OCI-LY3 (cell line): ENCODE measurements at regions not wholly inside any gene's neighbourhood (a gene's known extent, or its start where the extent isn't known, plus 50 kb on each side); places are given as distances from the start of the nearest gene placed in this dataset.

ENCODE experiments used
- H2AFZ ChIP-seq: fragments of 200-600, 300-600 bp; shearing (Covaris generic); 2 replicates; pipeline ENCODE4 v1.6.0; 2014; ENCODE audit warnings: antibody characterized with exemption, low read depth, low read length
- H3K27ac ChIP-seq: fragments of 200-600, 300-600 bp; sonication (generic); 2 replicates; pipeline ENCODE4 v1.5.1; 2014; ENCODE audit warnings: mild to moderate bottlenecking, low read length, moderate library complexity, mixed read lengths
- H3K27me3 ChIP-seq: fragments of 200-600, 300-600 bp; sonication (generic); 2 replicates; pipeline ENCODE4 v1.6.1; 2014; ENCODE audit warnings: low read depth, low read length, mixed read lengths
- H3K36me3 ChIP-seq: fragments of 200-600, 300-600 bp; sonication (generic); replicated peaks from 2 replicates; pipeline ENCODE3; 2014; ENCODE audit warnings: low read depth, low read length, mixed read lengths
- H3K4me1 ChIP-seq: fragments of 300-600, 200-600 bp; sonication (generic); 2 replicates; pipeline ENCODE4 v1.6.1; 2014; ENCODE audit warnings: low read length, mixed read lengths
- H3K4me2 ChIP-seq: fragments of 200-600, 300-600 bp; sonication (generic); 2 replicates; pipeline ENCODE4 v1.6.1; 2014; ENCODE audit warnings: low read length, mixed read lengths
- H3K4me3 ChIP-seq: fragments of 300-600, 200-600 bp; sonication (generic); 2 replicates; pipeline ENCODE4 v1.5.1; 2014; ENCODE audit warnings: antibody characterized with exemption, mild to moderate bottlenecking, low read length, moderate library complexity
- H3K79me2 ChIP-seq: fragments of 300-600, 200-600 bp; shearing (Covaris generic); 2 replicates; pipeline ENCODE4 v1.6.1; 2014; ENCODE audit warnings: mild to moderate bottlenecking, low read length, mixed read lengths
- H3K9ac ChIP-seq: fragments of 300-600, 200-600 bp; shearing (Covaris generic); 2 replicates; pipeline ENCODE4 v1.6.0; 2014; ENCODE audit warnings: mild to moderate bottlenecking, low read length, moderate library complexity
- H3K9me3 ChIP-seq: fragments of 200-600, 300-600 bp; shearing (Covaris generic); 2 replicates; pipeline ENCODE4 v1.6.1; 2014; ENCODE audit warnings: low read length, mixed read lengths; ENCODE audit not compliant: insufficient read depth
- H4K20me1 ChIP-seq: fragments of 200-600, 300-600 bp; sonication (generic); 2 replicates; pipeline ENCODE4 v1.6.1; 2016; ENCODE audit warnings: low read length, mixed read lengths; ENCODE audit not compliant: insufficient read depth
- EZH2phosphoT487 ChIP-seq: fragments of 200-600 bp; shearing (Covaris generic); IDR thresholded peaks from 2 replicates; pipeline ENCODE4 v1.6.1; 2018; ENCODE audit warnings: antibody characterized with exemption, mixed run types, low read depth
- TF ChIP-seq, protein P1 (sequence below): fragments of 200-600, 300-600 bp; sonication (generic); IDR thresholded peaks from 2 replicates; pipeline ENCODE4 v1.5.1; 2014; ENCODE audit warnings: antibody characterized with exemption, low read length, low read depth

DNA sequence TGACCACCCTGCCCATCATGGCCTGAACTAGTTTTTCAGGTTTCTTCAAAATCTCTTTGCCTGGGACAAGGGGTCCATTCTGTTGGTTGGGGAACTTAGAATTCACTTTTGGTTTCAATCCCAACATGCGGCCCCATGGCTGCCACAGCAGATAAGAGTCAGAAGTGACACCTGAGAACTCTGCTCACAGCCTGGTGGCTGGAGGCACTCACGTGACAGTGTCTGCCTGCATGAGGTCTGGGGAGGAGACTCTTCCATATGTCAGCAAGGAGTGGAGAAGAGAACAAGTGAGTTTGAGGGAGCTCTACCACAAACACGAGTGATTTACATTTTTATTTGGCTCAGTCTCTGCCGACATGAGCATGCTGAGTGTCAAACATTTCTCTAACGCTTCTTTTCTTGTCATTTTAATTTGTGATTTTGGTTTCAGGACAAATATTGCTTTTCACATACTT is 370.4 kb downstream of the TNS3 start:
- Histone ChIP-seq H3K9me3 (no peaks in the 10 kb centered on the region), H2AFZ (no peak overlapping the region), H3K36me3 (no peaks in the 10 kb centered on the region), H3K4me2 (no peak overlapping the region), H4K20me1 (no peaks in the 10 kb centered on the region), H3K27ac (no peak overlapping the region), H3K79me2 (no peaks in the 10 kb centered on the region), H3K27me3 (peaks cover 8% of the 10 kb centered on the region; the same call in 1 of the 2 replicates), H3K9ac (no peak overlapping the region), H3K4me1 (no peaks in the 10 kb centered on the region), H3K4me3 (no peak overlapping the region)
- TF ChIP-seq EZH2phosphoT487 = no peak
- TF ChIP-seq, protein P1, sequence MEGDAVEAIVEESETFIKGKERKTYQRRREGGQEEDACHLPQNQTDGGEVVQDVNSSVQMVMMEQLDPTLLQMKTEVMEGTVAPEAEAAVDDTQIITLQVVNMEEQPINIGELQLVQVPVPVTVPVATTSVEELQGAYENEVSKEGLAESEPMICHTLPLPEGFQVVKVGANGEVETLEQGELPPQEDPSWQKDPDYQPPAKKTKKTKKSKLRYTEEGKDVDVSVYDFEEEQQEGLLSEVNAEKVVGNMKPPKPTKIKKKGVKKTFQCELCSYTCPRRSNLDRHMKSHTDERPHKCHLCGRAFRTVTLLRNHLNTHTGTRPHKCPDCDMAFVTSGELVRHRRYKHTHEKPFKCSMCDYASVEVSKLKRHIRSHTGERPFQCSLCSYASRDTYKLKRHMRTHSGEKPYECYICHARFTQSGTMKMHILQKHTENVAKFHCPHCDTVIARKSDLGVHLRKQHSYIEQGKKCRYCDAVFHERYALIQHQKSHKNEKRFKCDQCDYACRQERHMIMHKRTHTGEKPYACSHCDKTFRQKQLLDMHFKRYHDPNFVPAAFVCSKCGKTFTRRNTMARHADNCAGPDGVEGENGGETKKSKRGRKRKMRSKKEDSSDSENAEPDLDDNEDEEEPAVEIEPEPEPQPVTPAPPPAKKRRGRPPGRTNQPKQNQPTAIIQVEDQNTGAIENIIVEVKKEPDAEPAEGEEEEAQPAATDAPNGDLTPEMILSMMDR = no peak

DNA sequence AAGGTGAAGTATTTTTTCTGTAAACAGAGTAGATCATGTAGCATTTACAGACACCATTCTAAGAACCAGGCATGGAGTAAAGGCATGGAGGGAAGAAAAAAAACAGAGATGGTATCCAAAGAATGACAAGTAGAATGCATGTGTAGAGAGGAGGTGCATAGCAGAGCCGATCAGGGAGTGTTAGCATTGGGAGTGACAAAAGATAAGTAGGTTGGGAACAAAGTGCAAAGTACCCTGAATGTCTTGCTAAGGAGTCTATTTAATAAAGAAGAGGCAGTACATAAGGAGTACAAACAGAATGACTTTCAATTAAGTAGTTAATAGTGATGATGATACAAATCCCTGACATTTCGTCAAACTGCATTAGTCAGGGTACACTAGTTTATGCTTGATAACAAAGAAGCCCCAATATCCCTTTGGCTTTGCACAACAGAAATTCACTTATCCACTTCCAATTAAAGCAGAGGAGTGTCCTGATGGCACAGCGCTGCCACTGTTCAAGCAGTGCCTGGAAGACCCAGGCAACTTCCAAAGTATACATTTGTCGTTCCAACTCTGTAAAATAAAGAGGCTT is 371.5 kb downstream of the TNS3 start:
- Histone ChIP-seq H3K27me3 (peaks cover 8% of the 10 kb centered on the region; the same call in 1 of the 2 replicates), H3K4me2 (no peak overlapping the region), H3K9ac (no peak overlapping the region), H2AFZ (no peak overlapping the region), H3K4me3 (no peak overlapping the region), H4K20me1 (no peaks in the 10 kb centered on the region), H3K36me3 (no peaks in the 10 kb centered on the region), H3K79me2 (no peaks in the 10 kb centered on the region), H3K4me1 (no peaks in the 10 kb centered on the region), H3K27ac (no peak overlapping the region), H3K9me3 (no peaks in the 10 kb centered on the region)
- TF ChIP-seq EZH2phosphoT487 = no peak
- TF ChIP-seq, protein P1 = no peak

DNA sequence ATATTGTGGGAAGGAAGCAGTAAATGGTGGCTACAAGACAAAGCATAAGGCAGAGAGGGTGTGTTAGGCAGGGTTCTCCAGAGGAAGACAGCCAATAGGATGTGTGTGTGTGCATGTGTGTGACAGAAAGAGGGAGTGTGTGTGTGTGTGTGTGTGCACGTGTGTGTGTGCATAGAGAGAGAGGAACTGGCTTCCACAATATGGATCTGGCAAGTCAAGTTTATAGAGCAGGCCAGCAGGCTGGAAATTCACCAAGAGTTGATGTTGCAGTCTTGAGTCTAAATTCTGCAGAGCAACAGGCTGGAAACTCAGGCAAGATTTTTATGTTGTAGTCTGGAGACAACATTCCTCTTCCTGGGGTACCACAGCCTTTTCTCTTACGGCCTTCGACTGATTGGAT is 374.0 kb downstream of the TNS3 start:
- peaks cover 8% of the 10 kb centered on the region; the same call in 1 of the 2 replicates for H3K27me3 ChIP-seq
- no peaks in the 10 kb centered on the region for H3K36me3 ChIP-seq
- H3K9ac ChIP-seq = no peak overlapping the region

DNA sequence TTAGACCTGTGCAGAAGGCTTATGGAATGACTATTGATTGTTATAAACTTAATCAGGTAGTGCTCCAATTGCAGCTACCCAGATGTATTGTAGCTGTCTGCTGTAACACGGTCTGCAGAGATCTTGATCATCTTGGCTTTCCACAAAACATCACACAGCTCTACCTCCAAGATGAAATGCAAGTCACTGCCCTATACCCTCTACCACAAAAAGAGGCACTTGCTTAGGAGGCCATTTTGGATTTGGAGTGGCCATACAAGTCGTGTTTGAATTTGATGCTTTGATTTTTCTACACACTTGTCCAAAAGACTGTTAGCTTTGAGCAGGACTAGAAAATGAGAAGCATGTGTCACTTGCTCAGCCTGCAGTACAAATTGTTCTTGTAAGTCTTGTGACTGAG is 377.2 kb downstream of the TNS3 start:
- no peak for TF ChIP-seq EZH2phosphoT487
- TF ChIP-seq, protein P1 = no peak
- H3K9me3 ChIP-seq = no peaks in the 10 kb centered on the region
- H3K27ac ChIP-seq = no peak overlapping the region
- no peaks in the 10 kb centered on the region for H4K20me1 ChIP-seq
- H3K4me1 ChIP-seq = no peaks in the 10 kb centered on the region
- H3K36me3 ChIP-seq = no peaks in the 10 kb centered on the region
- H2AFZ ChIP-seq = 0 out of 2 replicates have a peak overlapping the region, but pooled peaks have one; percentile 21
- no peak overlapping the region for H3K4me2 ChIP-seq
- H3K79me2 ChIP-seq = no peaks in the 10 kb centered on the region
- no peaks in the 10 kb centered on the region for H3K27me3 ChIP-seq
- H3K9ac ChIP-seq = no peak overlapping the region
- H3K4me3 ChIP-seq = no peak overlapping the region

More for the DNA sequence above, 374.0 kb downstream of the TNS3 start:
- Histone ChIP-seq H3K4me1 (no peaks in the 10 kb centered on the region), H2AFZ (no peak overlapping the region), H3K4me3 (no peak overlapping the region), H3K9me3 (no peaks in the 10 kb centered on the region), H4K20me1 (no peaks in the 10 kb centered on the region), H3K79me2 (no peaks in the 10 kb centered on the region), H3K27ac (no peak overlapping the region), H3K4me2 (no peak overlapping the region)
- TF ChIP-seq, protein P1 = no peak
- no peak for TF ChIP-seq EZH2phosphoT487
